ENCODE measurements at regions not wholly inside any gene's neighbourhood (a gene's known extent, or its start where the extent isn't known, plus 50 kb on each side); places are given as distances from the start of the nearest gene placed in this dataset.
"Not testable (repeated sequence)": the region's sequence is repeated elsewhere in the genome, so short reads cannot be mapped to it uniquely, and the experiment has no call there.

GRCh38 chr10:8360814-8361509, 306.5 kb downstream of the GATA3 start:
- no peak for DNase-seq (ENCODE audit: low spot score)
- intact Hi-C loops (cut with DNase I), result no loop called here

DNA sequence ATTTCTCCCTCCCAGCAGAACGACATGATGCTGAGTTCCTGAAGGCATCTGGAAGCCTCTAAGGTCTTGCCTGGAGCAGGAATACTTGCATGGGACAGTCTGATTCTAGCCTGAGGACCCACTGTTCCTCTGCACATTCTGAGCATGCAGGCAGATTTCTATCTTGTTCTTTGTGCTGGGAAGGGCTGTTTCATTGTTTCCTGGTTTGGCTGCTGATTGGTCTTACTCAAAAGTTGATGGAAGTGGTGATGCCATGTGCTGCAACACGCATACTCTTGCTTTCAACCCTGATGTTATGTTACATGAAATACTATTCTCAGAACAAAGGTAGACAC, 307.0 kb downstream of the GATA3 start:
- intact Hi-C loops (cut with DNase I), result no loop called here
- DNase-seq (ENCODE audit: low spot score), result no peak

DNA sequence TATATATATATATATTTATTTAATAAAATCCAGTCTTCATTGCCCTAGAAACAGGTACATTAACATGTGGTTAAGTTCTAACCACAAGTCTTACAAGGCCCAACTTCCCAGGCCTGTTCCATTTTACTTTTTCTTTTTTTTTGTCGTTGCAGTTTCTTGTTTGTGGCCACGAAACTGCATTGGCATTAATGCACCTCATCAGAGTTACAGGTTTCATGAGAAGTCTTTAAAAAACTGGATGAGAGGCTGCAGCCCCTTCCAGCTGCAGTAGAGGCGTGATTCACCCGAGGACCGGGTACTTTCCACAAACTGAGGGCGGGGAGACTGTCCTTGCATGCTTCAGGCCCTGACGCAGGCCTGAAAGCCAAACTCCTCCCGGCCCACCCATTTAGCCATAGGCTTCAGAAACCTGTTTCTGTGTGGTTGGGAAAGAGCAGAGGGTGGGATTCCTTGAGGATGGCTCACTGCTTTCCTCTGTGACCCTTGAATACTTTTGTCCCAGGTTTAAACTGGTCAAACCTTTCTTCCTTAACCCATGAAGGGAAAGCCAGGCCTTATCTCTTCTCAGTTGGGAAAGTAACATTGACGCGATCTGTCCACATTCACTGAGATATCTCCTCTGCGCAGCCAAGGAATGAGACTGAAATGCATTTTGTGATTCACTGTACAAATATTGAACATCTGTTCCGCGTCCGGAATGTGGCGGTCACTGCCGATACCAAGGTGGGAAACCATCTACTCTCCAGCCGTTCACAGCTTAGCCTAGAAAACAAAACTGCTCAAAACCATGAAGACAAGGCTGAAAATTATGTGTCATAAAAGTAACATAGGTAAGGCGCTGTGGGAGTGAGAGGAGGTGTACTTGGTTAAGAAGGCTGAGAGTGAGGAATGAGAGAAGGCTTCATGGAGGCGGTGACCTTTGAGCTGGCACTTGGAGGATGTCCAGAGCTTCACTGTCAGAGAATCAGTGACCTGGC, 311.7 kb downstream of the GATA3 start:
- DNase-seq (ENCODE audit: low spot score), result no peak
- intact Hi-C loops (cut with DNase I), result no loop called here

DNA sequence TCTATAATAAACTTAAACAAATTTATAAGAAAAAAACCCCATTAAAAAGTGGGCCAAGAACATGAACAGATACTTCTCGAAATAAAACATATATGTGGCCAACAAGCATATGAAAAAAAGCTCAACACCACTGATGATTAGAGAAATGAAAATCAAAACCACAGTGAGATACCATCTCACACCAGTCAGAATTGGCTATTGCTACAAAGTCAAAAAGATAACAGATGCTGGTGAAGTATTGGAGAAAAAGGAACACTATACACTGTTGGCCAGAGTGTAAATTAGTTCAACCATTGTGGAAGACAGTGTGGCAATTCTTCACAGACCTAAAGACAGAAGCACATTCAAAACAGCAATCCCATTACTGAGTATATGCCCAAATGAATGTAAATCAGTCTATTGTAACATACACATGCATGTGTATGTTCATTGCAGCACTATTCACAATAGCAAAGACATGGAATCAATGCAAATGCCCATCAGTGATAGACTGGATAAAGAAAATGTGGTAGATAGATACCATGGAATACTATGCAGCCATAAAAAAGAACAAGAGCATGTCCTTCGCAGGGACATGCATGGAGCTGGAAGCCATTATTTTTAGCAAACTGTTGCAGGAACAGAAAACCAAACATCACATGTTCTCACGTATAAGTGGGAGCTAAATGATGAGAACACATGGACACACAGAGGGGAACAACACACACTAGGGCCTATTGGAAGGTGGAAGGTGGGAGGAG, 313.4 kb downstream of the GATA3 start:
- intact Hi-C loops (cut with DNase I); DNase-seq (ENCODE audit: low spot score): not testable (repeated sequence)

DNA sequence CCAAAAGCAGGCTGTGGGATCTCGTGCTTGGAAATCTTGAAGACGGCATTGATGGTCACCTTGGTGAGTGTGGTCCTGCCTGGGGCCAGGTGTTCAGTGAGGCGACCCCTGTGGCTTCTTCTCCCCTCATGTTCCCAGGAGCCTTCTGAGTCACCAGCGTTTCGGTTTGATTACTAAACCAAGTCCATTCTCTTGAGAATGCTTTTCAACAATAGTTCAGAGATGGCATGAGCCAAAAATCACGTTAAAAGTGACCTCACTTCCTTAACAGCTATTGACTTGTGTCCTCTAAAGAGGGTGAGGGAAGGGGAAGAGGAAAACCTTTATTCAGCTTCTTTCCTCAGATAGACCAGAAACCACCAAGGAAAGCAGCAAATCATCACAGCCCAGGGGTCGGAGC, 315.2 kb downstream of the GATA3 start:
- intact Hi-C loops (cut with DNase I), result no loop called here
- DNase-seq (ENCODE audit: low spot score), result no peak

DNA sequence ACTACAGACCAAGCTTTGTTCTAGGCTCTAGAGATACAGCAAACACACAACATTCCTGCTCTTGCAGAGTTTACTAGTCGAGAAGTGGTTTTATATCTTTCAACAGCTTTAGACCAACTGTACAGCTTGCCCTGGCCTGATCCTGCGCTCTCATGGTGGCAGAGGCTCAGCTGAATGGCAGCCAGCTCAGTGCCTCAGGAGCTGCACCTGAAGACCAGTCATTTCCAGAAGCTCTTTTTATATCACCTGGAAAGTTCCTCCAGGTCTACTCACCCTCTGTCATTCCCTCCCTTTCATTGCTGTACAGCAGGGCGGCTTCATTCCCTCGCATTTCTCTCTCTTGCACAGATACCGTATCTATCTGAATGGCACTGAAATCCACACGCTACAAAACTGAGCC, 319.8 kb downstream of the GATA3 start:
- DNase-seq (ENCODE audit: low spot score), result no peak
- intact Hi-C loops (cut with DNase I), result no loop called here

- intact Hi-C loops (cut with DNase I), result no loop called here
- DNase-seq (ENCODE audit: low spot score), result no peak
Observed at GRCh38 chr10:8375137-8375536, 320.6 kb downstream of the GATA3 start.

GRCh38 chr10:8378198-8378983, 323.9 kb downstream of the GATA3 start:
- no peak for DNase-seq (ENCODE audit: low spot score)
- intact Hi-C loops (cut with DNase I), result no loop called here

DNA sequence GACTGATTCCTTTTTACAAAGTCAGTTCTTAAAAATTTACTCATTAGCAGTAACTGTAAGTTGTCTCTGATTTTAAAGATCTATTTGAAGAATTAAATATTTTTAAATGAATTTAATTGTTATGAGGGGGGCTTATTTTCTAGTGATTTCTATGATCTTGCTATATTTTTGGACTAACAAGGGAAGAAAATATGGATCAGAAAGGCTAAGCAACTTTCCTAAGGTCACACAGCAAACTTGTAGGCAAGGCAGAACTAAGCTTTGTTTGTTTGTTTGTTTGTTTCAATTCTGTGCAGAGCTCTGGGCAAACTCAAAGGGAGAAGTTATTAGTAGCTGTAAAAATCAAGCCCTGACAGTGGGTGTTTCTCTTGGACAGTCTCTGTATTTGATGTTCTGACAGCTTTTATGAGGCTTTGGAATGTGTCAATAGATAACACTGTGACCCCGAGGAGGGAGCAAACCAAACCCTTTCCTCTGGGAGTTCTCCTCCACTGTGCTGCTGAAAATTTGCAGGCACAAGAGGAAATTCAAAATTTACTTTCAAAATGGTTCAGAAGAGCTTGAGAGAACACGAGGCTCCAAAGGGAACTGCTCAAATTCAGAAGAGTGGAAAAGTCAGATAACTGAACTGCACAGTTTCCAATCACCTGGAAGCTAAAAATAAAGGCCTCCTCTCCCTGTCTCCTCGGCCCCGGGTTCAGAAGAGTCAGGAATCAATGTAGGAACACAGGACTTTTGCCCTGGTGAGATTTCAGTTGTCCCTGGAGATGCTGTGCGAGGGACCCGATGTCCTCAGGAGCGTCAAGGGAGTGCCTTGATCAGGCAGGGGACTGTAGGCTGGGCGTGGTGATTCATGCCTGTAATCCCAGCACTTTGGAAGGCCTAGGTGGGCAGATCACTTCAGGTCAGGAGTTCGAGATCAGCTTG, 325.7 kb downstream of the GATA3 start:
- intact Hi-C loops (cut with DNase I), result no loop called here
- no peak for DNase-seq (ENCODE audit: low spot score)

DNA sequence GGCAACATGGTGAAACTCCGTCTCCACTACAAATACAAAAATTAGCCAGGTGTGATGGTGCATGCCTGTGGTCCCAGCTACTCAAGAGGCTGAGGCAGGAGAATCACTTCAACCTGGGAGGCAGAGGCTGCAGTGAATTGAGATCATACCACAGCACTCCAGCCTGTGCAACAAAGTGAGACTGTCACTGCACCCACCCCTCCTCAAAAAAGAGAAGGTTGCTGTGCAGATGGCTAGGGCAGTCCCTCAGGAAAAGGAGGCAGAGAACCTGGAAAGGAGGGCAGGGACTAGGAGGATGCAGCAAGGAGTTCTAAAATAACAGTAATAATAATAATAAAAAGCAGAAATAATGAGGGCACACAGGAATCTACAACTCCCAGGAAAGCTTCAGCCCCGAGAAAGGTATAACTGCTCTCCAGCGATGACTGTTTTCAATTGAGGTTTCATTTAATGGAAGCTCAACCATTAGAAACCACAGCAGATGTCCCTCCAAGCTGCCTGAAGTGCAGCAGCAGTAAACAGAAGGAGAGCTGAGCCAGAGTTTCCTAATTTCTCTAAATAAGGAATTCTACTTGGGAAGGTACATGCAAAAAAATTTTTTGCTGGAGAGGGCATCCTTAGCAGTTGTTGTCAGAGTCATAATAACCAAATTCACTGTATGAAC, 326.5 kb downstream of the GATA3 start:
- no peak for DNase-seq (ENCODE audit: low spot score)
- intact Hi-C loops (cut with DNase I), result no loop called here

DNA sequence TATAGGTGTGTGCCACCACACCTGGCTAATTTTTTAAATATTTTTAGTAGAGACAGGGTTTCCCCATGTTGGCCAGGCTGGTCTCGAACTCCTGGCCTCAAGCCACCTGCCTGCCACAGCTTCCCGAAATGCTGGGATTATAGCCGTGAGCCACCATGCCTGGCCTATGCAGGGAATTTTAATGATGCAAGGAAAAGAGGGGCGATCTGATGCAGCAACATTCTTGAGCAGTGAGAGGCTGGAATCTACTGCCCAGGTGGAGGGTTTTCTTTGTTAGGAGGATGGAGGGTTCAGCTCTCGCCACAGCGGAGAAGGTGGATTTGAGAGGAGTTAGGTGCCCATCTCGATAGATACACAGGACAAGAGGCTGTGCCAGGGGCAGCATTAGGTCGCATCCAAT, 332.3 kb downstream of the GATA3 start:
- no peak for DNase-seq (ENCODE audit: low spot score)
- intact Hi-C loops (cut with DNase I), result no loop called here

- intact Hi-C loops (cut with DNase I), result no loop called here
- DNase-seq (ENCODE audit: low spot score), result no peak
Observed at GRCh38 chr10:8389630-8390029, 335.1 kb downstream of the GATA3 start.

DNA sequence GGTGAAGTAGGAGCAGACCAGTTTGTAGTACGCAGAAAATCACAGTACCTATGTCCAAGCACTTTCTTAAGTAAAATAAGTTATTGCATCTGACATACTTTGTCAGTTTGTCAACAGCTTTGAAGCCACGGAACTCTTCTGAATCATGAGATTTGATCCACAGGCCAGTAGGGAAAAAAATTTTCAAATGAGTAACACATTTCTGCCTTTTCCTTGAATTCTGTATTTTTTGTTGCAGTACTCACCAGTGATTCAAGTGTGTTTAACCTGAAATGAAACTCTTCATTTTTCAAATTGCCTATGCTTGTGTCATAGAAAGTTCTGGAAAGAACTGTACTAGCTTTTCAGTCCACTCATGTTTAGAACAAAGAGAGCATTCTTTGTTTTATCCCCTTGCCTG, 337.7 kb downstream of the GATA3 start:
- intact Hi-C loops (cut with DNase I), result no loop called here
- no peak for DNase-seq (ENCODE audit: low spot score)

- intact Hi-C loops (cut with DNase I), result no loop called here
- no peak for DNase-seq (ENCODE audit: low spot score)
Observed at GRCh38 chr10:8393531-8393930, 339.0 kb downstream of the GATA3 start.

- intact Hi-C loops (cut with DNase I), result no loop called here
- DNase-seq (ENCODE audit: low spot score), result no peak
Observed at GRCh38 chr10:8396675-8397074, 342.2 kb downstream of the GATA3 start.

GRCh38 chr10:8398771-8399170, 344.3 kb downstream of the GATA3 start:
- intact Hi-C loops (cut with DNase I), result no loop called here
- DNase-seq (ENCODE audit: low spot score), result no peak

GRCh38 chr10:8400151-8400550, 345.7 kb downstream of the GATA3 start:
- intact Hi-C loops (cut with DNase I), result no loop called here

GRCh38 chr10:8400892-8401291, 346.4 kb downstream of the GATA3 start:
- intact Hi-C loops (cut with DNase I), result no loop called here
- no peak for DNase-seq (ENCODE audit: low spot score)

More at GRCh38 chr10:8400151-8400550, 345.7 kb downstream of the GATA3 start:
- no peak for DNase-seq (ENCODE audit: low spot score)

Data from cardiac septum (tissue), 1 donor.